Right ventricle myocardium superior (tissue), 1 donor: ENCODE measurements at regions not wholly inside any gene's neighbourhood (a gene's known extent, or its start where the extent isn't known, plus 50 kb on each side); places are given as distances from the start of the nearest gene placed in this dataset.

Experiments used
- ATAC-seq: fragments of 200-7000 bp; cut with Tn5 transposase; one replicate; pipeline ENCODE4 v1.9.1; 2020; ENCODE audit warnings: mild to moderate bottlenecking; ENCODE audit not compliant: poor library complexity
- DNase-seq: peaks from one replicate; pipeline ENCODE4 v3.0.0-alpha.2; 2020
- intact Hi-C: fragments of 100-400 bp; cut with DNase I; formaldehyde crosslinking; loops from one replicate; pipeline ENCODE4 v1.11.2; 2022
- donor health status: DM: no; HTN: yes; CAD: no; lungs with severe emphysema.

- no peak for DNase-seq
- intact Hi-C loops: no loop called here
- peak; percentile 67 for ATAC-seq
These were observed 95.1 kb downstream of the CYRIA start for GRCh38 chr2:16570516-16570915.

GRCh38 chr2:16568998-16569784 lies 96.4 kb downstream of the CYRIA start:
- intact Hi-C loops: no loop called here
- DNase-seq (no peak), ATAC-seq (peak; percentile 77)

DNA sequence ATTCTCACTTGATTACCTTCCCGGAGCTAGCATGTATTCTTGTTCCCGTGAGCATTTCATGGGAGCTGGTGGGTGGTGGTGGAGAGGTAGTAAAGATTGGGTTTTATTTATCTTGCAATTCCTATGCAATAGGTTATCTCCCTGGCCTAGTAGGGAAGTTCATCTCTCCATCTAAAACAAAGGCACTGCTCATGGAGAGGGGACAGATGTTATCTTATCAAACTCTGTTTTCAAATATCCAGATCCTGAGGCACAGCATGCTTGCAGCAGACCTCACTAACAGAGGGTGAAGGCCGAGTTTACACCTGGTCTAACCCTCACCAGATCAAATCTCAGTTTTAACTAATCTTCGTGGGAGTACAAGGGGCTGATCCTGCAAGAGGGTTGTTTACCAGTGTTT lies 98.9 kb downstream of the CYRIA start:
- ATAC-seq: no peak
- DNase-seq: no peak
- intact Hi-C loops: no loop called here

DNA sequence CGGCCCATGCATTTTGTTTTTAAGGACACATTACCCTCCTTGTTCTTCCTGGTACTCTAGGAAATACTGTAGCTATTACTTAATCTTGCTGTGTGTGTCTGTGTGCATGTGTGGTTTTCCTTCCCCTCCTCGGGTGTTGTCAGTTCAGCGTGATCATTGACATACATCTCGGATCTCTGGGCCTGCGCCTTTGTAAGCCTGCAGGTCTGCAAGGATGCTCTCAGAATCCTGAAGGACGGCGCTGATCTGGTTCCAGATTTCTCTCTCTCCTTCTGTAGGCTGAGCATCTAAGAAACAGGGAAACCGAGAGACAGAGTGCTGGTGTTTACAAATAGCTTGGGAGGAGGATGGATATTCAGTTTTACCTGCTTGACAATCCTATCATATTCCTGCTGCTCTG lies 100.2 kb downstream of the CYRIA start:
- intact Hi-C loops: no loop called here
- DNase-seq: no peak
- no peak for ATAC-seq

DNA sequence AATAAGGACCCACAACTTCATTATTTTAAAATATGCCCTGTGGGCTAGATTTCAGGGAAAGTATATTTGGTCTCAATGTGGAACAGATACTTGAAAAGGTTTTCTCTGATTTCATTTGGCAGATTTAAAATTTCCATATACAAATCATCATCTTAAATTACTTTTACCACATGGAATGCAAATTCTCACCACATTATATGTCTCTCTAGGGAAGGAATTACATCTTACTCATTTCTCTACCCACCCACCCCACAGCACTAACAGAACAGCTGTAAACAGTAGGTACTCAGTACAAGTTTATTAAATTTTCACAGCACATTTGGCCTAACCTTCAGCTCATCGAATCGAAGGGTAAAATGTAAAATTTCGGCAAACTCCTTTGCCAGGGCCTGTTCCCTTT lies 104.0 kb downstream of the CYRIA start:
- intact Hi-C loops: no loop called here
- DNase-seq (no peak), ATAC-seq (no peak)

- intact Hi-C loops: no loop called here
- DNase-seq (no peak), ATAC-seq (no peak)
These were observed 104.4 kb downstream of the CYRIA start for GRCh38 chr2:16561251-16561650.

GRCh38 chr2:16559278-16560067 lies 106.2 kb downstream of the CYRIA start:
- ATAC-seq: peak; percentile 20
- intact Hi-C loops: no loop called here
- no peak for DNase-seq

DNA sequence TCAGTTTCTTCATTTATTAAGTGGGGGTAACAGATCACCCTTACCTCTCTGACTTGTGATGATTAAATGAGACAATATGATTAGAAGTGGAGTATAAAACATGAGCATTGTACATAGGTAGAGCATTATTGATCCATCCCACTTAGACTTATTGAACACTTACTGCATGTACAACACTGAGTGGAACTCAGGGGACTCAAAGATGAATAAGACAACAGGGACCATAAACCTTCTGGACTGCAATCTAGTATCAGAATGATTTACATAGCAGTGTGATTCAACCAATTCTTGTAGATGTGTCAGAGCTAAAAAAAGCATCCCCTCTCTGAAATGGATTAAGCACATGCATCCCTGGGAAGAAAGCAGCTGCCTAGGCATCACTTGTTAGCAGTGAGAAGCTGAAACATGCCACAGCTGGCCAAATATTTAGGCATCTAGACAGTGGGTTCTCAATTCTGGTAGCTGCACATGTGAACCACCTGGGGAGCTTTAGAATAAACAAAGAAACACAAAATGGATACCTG lies 111.5 kb downstream of the CYRIA start:
- no peak for ATAC-seq
- DNase-seq: no peak
- intact Hi-C loops: no loop called here

- ATAC-seq (peak; percentile 63), DNase-seq (no peak)
- intact Hi-C loops: loop anchor here (2.0 kb wide), 1 partner anchor 56 kb away; no protein-coding TSS in a partner anchor
These were observed 112.4 kb downstream of the CYRIA start for GRCh38 chr2:16553226-16553625.

- no peak for DNase-seq
- no peak for ATAC-seq
- intact Hi-C loops: loop anchor here (2.0 kb wide), 1 partner anchor 57 kb away; no protein-coding TSS in a partner anchor
These were observed 113.4 kb downstream of the CYRIA start for GRCh38 chr2:16552202-16552601.

DNA sequence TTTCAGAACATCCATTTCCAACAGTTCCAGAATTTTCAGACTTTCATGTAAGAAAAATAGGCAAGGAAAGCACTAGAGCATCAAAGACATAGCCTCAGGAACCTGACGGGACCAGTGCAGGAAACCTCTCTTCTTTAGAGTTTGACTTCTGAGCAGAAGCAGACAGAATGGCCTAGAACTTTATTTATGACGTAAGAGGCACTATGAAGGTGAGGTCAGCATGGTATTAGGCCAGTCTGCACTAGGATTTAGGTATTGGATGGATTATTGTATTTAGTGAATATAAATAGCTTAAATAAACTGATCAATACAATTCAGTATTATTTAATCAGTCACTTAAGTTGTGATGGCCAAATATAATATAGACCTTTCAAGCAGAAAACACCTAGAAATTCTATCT lies 117.6 kb downstream of the CYRIA start:
- ATAC-seq (no peak), DNase-seq (no peak)
- intact Hi-C loops: no loop called here

DNA sequence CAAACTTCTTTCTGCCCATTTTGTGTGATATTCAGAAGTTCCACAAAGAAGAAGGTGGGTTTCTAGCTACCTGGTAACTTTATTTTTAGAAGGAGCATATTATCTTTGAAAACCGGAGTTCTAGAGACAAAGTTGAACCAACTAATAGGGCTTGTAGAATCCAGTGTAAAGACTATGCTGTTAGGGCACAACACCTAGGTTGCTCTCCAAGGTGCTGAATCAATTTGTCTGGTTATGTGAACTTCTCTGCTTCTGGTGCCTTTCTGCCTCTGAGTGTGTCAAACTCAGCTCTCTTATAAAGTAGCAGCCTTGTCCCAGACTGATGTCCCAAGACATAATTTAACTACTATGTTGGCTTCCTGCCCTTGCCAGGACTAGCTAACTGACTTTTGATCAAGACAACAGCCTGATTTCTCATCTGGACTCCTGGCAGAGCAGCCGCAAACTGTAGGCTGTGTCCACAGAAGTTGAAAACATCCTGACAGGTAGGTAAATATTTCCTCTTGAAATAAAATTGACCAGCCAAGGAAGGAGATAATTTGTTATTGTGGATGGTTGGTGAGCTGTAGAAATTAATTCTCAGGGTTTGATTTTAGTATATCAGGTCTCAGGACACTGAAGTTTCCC lies 119.4 kb downstream of the CYRIA start:
- intact Hi-C loops: no loop called here
- DNase-seq (no peak), ATAC-seq (peak; percentile 59)

DNA sequence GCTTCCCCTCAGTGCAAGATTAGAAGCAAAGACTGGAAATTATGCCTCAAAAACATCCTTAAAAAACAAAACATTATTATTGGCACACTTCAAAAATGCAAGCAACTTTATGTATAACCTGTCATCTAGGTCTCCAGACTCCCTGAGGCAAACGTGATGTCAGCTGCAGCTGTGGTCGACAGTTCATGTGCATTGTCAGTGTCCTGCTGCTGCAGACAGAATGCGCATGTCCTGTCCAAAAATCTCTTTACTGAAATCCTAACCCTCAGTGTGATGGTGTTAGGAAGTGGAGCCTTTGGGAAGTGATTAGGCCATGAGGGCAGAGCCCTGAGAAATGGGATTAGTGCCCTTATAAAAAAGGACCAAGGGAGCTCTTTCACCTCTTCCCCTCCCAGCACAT lies 126.9 kb downstream of the CYRIA start:
- ATAC-seq: no peak
- DNase-seq: no peak
- intact Hi-C loops: no loop called here

DNA sequence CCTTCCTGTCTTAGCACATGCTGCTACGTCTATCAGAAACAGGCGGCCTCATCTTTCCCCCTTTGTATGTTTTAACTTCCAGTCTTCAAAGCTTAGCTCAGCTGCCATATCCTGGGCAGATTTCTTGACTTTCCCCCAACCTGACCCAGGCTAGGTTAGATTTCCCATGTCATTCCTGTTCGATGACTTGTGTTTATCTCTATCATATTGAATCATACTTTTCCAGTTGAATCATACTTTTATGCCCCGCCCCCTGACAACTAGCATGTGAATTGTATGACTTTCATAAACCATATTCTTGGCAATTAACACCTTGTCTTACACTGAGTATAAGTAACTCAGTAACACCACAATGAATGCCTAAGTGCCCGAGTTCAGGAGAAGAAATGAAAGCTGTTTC lies 128.3 kb downstream of the CYRIA start:
- no peak for ATAC-seq
- intact Hi-C loops: no loop called here
- no peak for DNase-seq

GRCh38 chr2:16526193-16526592 lies 139.4 kb downstream of the CYRIA start:
- intact Hi-C loops: no loop called here
- no peak for DNase-seq
- ATAC-seq: no peak

DNA sequence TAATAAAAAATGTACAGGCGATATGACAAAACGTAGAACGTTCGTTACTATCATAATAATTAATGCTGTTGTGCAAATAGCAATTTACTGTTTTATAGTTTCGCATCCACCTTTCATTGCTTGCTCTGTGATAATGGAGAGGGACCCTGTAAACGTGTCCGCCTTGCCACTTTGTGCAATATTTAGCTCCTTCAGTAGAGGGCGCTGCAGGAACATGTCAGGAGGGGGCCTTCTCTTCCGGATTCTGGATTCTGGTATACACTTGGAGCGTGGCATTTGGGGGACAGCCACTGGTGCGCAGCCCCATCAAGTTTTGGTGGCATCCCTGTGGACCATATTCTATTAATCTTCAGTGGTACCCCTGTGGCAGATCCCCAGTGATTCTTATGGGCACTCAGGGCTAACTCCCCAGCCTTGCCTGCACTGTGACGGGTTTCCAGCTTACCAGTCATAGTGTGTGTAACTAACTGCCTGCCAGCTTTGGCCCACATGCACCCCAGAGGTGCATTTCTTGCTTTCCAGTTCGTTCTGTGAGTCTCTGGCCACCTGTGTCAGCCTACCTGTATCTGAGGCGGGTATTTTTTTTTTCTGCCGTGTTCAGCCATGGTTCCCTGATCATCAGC lies 140.3 kb downstream of the CYRIA start:
- ATAC-seq (no peak), DNase-seq (no peak)
- intact Hi-C loops: no loop called here

DNA sequence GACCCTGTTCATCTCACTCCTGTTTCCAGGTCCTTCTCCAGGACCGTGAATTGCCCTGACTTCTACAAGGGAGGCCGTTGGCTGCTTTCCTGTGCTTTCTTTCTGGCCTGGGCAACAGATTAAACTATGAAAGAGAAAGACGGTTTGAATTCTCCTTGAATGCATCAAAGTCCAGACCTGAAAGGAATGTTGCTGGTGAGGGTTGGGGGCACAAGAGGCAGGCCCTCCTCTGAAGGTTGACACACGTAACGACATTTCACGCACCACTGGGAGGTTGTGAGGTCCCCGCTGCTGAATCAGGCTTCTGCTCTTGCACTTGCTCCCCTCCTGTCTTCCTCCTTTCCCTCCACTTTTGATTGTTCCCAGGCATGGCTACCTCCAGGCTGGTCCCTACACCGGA lies 141.9 kb downstream of the CYRIA start:
- ATAC-seq: no peak

DNA sequence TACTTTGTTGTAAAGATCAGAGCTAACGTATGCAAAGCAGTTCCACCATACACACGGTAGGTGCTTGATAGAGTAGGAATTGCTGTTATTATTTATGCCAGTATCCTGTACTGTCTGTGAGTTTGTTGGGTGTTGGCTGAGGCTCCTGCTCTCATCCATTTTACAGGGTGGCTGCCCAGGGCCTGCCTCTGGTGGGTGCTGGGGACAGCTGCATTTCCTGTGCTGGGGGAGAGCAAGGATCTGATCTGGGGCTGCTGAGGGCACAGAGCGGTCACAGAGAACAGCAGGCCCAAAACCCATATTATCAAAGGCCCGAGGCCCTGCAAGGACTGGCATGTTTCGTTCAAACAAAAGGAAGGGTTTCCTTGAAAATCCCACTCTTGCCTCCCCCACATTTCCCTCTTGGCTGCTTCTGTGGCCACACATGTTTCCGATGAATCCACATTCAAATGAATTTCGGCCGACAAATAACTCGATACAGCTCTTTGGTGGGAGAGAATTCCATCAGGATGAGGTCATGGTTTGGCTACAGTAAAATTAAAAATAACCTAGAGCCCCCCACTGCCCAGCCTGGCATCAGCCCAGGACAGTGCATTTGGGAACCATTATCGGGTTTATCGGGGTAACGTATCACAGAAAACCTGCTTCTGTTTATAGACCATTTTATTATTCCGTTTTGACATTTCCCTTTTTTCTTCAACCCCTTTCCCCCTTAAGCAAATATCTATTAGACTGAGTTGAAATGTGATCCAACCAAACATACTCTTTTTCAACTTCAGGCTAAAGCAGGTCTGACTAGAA lies 143.4 kb downstream of the CYRIA start:
- intact Hi-C loops: no loop called here
- no peak for ATAC-seq
- DNase-seq: no peak

More for the DNA sequence above, 141.9 kb downstream of the CYRIA start:
- DNase-seq: no peak
- intact Hi-C loops: no loop called here
